Fibroblast of the aortic adventitia (primary cell): ENCODE measurements at regions not wholly inside any gene's neighbourhood (a gene's known extent, or its start where the extent isn't known, plus 50 kb on each side); places are given as distances from the start of the nearest gene placed in this dataset.

ENCODE experiments used
- DNase-seq: peaks from one replicate; pipeline ENCODE4 v3.0.0-alpha.2; 2010; ENCODE audit warnings: low read depth
- H3K4me3 ChIP-seq: 2 replicates; pipeline ENCODE4 v1.5.1; 2011; ENCODE audit warnings: low read depth, mild to moderate bottlenecking, control low read depth, low read length, moderate library complexity
- TF ChIP-seq, protein P1 (sequence below): IDR thresholded peaks from 2 replicates; pipeline ENCODE4 v1.5.1; 2011; ENCODE audit warnings: mild to moderate bottlenecking, low read length, control low read depth, inconsistent platforms; ENCODE audit not compliant: insufficient read depth

GRCh38 chr18:72444111-72444797 is 99.9 kb downstream of the CBLN2 start:
- no peak for DNase-seq
- H3K4me3 ChIP-seq: no peak overlapping the region
- TF ChIP-seq, protein P1, sequence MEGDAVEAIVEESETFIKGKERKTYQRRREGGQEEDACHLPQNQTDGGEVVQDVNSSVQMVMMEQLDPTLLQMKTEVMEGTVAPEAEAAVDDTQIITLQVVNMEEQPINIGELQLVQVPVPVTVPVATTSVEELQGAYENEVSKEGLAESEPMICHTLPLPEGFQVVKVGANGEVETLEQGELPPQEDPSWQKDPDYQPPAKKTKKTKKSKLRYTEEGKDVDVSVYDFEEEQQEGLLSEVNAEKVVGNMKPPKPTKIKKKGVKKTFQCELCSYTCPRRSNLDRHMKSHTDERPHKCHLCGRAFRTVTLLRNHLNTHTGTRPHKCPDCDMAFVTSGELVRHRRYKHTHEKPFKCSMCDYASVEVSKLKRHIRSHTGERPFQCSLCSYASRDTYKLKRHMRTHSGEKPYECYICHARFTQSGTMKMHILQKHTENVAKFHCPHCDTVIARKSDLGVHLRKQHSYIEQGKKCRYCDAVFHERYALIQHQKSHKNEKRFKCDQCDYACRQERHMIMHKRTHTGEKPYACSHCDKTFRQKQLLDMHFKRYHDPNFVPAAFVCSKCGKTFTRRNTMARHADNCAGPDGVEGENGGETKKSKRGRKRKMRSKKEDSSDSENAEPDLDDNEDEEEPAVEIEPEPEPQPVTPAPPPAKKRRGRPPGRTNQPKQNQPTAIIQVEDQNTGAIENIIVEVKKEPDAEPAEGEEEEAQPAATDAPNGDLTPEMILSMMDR: no peak

GRCh38 chr18:72436401-72436800 is 107.7 kb downstream of the CBLN2 start:
- no peak overlapping the region for H3K4me3 ChIP-seq
- TF ChIP-seq, protein P1: no peak
- DNase-seq: no peak

DNA sequence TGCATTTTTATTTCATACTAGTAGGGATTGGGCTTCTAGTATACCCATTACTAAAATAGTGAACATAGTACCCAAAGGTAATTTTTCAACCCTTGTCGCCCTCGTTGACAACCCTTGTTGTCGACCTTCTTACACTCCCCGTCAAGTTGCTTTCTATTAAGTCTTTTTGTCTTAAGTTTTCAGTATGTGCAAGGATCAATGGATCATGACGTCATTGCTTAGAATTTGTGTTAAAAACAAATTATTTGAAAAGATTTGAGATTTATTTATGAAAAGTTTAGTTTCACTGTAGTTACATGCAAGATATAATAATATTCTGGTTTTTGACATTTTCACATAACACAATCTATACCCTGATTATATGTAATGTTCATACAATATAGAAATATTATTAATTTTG is 110.4 kb downstream of the CBLN2 start:
- no peak overlapping the region for H3K4me3 ChIP-seq
- DNase-seq: no peak
- TF ChIP-seq, protein P1: no peak

DNA sequence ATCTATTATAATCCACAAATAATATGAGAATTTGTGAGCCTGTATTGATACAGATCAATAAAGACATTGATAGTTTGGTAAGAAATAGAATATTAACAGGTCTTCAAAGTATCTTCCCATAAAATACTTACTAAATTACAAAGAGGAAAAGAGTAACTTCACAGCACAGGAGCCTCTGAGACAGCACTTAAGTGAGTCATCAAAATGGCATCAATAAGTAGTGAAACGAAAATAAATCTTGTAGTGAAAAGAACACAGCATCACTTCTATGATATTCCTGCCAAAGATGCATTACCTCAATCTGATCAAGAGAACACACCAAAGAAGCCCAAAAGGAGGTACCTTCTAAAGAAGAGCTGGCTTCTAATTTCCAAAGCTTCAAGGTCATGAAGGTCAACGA is 116.4 kb downstream of the CBLN2 start:
- H3K4me3 ChIP-seq: no peak overlapping the region
- DNase-seq: no peak
- TF ChIP-seq, protein P1: no peak

GRCh38 chr18:72419914-72420313 is 124.2 kb downstream of the CBLN2 start:
- H3K4me3 ChIP-seq: no peak overlapping the region
- TF ChIP-seq, protein P1: no peak

DNA sequence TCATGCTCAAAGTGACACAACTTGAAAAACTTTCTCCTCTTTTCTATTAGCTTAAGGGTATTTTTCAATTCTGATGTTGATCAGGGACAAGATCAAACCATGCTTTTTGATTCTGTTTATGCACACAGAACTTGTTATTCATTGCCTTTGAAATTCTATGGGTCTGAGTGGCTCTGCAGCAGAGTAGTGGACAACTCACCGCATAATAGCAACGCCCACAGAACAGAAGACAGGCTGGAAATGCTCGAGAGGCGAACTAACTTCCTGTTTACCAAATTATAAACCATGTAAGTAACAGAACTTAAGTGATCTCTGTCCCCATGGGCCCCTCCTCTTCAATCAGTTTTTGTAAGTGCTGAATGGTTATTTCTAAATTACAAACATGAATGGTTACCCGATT is 131.2 kb downstream of the CBLN2 start:
- no peak for DNase-seq
- TF ChIP-seq, protein P1: no peak
- H3K4me3 ChIP-seq: no peak overlapping the region

More at GRCh38 chr18:72419914-72420313, 124.2 kb downstream of the CBLN2 start:
- DNase-seq: no peak

- no peak for DNase-seq
Measured at GRCh38 chr18:72411261-72411660, 132.9 kb downstream of the CBLN2 start.

More at GRCh38 chr18:72411261-72411660, 132.9 kb downstream of the CBLN2 start:
- TF ChIP-seq, protein P1: no peak
- no peak overlapping the region for H3K4me3 ChIP-seq
